ENCODE measurements at regions not wholly inside any gene's neighbourhood (a gene's known extent, or its start where the extent isn't known, plus 50 kb on each side); places are given as distances from the start of the nearest gene placed in this dataset.

DNA sequence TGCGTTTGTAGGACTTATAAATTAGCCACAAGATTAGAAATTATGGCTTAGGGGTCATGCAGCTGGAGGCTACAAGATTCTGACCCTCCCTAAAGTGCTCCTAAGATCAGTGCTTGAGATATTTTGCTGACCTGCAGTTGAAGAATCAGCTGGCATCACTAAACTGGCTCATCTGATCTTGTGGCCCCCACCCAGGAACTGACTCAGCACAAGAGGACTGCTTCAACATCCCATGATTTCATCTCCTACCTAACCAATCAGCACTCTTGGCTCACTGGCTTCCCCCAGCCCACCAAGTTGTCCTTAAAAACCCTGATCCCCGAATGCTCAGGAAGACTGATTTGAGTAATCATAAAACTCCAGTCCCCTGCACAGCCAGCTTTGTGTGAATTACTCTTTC is 86.4 kb upstream of the ERCC4 start:
- TF ChIP-seq, protein P1, sequence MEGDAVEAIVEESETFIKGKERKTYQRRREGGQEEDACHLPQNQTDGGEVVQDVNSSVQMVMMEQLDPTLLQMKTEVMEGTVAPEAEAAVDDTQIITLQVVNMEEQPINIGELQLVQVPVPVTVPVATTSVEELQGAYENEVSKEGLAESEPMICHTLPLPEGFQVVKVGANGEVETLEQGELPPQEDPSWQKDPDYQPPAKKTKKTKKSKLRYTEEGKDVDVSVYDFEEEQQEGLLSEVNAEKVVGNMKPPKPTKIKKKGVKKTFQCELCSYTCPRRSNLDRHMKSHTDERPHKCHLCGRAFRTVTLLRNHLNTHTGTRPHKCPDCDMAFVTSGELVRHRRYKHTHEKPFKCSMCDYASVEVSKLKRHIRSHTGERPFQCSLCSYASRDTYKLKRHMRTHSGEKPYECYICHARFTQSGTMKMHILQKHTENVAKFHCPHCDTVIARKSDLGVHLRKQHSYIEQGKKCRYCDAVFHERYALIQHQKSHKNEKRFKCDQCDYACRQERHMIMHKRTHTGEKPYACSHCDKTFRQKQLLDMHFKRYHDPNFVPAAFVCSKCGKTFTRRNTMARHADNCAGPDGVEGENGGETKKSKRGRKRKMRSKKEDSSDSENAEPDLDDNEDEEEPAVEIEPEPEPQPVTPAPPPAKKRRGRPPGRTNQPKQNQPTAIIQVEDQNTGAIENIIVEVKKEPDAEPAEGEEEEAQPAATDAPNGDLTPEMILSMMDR (conservative IDR thresholded peaks at IDR 0.05; ENCODE audit: low read depth), result no peak
- ChIA-PET POLR2A (ENCODE audit: low non-redundant PET) (no interaction called here), CTCF (no interaction called here)
- no peak for DNase-seq (ENCODE audit: low spot score)
- H3K27ac ChIP-seq, result no peak overlapping the region

DNA sequence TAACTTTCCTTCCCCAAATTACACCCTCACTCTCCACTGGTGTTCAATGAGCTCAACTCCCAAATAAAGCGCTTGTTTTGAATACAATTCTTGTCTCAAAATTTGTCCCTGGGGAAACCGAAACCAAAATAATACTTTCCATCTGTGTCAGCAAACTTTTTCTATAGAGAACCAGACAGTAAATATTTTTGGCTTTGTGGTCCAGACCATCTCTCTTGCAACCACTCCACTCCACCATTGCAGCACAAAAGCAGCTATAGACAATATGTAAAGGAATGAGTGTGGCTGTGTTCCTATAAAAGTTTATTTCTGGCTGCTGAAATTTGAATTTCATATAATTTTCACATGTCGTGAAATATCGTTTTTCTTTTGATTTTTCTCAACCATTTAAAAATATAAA is 84.6 kb upstream of the ERCC4 start:
- TF ChIP-seq, protein P1 (conservative IDR thresholded peaks at IDR 0.05; ENCODE audit: low read depth), result no peak
- ChIA-PET POLR2A (ENCODE audit: low non-redundant PET) (no interaction called here), CTCF (no interaction called here)
- H3K27ac ChIP-seq, result no peak overlapping the region
- DNase-seq (ENCODE audit: low spot score), result no peak

DNA sequence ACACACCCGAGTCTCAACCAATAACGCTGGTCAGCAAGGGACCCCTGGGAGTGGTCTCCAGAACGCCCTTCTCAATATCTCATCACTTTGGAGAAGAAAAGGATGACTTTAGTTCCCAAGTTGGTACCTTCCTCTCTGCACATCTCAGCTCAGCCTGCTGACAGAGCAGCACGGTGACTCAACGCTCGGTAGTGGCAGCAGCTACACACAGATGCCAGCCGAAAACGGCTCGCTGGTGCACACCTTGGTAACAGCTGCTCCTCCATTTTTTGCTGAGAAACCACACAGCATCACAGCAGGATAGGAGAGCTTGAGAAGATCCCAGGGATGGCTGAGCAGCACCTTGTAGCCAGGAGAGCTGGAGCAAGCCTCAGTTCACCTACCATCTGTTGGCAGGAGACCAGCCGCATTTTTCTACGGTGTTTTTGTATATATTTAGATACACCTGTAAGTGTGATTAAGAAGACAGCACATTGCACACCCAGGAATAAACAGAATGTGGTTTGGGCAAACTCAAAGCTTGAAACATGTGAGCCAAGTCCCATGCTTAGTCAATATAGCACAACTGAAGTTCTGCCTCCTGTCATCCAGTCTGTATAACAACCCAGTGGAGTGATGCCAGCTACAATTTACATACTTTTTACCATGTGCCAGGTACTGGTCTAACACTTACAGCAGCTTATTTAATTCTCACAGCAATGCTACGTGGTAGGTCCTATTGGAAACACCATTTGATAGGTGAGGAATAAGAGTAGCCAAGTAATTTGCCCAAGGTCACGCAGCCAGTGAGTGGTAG is 83.8 kb upstream of the ERCC4 start:
- no peak for DNase-seq (ENCODE audit: low spot score)
- H3K27ac ChIP-seq, result no peak overlapping the region
- TF ChIP-seq, protein P1 (conservative IDR thresholded peaks at IDR 0.05; ENCODE audit: low read depth), result no peak
- ChIA-PET POLR2A (ENCODE audit: low non-redundant PET) (no interaction called here), CTCF (no interaction called here)

DNA sequence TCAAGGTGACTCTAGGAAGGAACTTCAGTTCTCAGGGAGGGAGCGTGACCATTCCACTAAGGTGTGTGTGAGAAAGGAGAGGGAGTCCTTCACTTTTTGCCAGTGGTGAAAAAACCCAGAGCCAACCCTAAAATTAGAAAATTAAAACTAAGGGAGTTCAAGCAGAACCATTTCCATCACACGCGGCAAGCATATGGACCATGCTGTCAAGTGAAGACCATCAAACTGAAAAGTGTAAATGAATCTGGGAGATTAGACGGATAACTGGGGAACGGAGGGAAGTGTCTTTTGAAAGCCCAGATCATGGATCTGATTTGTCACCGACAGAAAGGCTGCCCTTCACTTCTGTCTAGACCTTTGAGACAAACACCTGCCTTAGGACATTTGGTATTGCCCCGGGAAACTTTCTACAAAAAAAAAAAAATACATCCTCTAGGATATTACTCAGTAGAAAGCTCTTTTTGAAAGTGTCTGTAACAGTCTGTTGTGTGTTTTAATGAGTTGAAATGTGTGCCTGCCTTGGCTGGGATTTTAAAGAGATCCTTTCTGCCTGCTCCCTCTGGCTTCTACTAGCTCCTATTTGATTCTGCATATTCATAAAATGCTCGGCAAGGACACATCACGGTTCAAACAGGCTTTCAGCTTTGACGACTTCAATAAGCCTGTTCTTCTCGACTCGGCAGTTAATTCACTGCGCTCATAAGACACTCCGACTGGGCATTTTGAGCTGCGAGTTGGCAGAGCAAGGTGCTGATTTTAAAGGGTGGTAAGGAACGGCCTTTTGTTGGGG is 81.4 kb upstream of the ERCC4 start:
- TF ChIP-seq, protein P1 (conservative IDR thresholded peaks at IDR 0.05; ENCODE audit: low read depth), result no peak
- H3K27ac ChIP-seq, result no peak overlapping the region
- DNase-seq (ENCODE audit: low spot score), result no peak
- ChIA-PET POLR2A (ENCODE audit: low non-redundant PET) (no interaction called here), CTCF (no interaction called here)

DNA sequence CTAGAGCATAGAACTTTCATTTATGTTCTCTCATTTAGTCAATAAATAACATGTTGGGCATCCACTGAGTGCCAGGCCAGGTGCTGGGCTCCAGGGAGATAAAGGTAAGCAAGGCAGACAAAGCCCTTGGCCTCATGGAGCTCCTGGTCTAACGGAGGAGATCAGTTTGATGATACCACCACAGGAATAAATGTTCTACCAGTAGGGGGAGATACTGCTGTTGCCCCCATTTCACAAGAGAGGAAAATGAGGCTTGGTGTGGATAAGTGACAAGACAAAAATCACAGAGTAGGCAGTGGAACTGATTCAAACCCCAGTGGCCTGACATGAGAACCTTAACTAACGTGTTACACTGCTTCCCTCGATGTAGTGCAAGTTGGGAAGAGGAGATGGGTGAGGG is 80.4 kb upstream of the ERCC4 start:
- no peak overlapping the region for H3K27ac ChIP-seq
- DNase-seq (ENCODE audit: low spot score), result no peak
- POLR2A ChIA-PET (ENCODE audit: low non-redundant PET), result no interaction called here
- CTCF ChIA-PET, result no interaction called here
- TF ChIP-seq, protein P1 (conservative IDR thresholded peaks at IDR 0.05; ENCODE audit: low read depth), result no peak

DNA sequence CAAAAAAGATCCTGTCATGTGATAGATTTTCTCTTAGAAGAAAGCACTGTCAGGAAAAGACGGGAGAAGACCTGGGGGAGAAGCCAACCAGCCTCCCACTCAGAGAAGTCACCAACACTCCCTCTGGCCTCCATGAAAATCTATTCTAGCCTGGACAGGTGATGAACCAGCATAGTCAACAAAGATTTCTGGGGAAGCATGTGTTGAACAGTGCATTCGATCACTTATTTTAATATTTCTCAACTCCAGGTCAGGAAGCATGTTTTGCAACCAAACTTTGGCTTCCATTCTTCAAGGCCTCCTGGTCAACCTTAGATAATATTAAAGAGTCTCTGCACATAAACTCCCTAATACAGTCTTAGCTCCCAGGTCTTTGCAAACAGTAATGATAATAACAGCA is 74.7 kb upstream of the ERCC4 start:
- H3K27ac ChIP-seq, result no peak overlapping the region
- POLR2A ChIA-PET (ENCODE audit: low non-redundant PET), result no interaction called here
- TF ChIP-seq, protein P1 (conservative IDR thresholded peaks at IDR 0.05; ENCODE audit: low read depth), result no peak
- CTCF ChIA-PET, result interaction anchor here (0.7 kb wide), 1 partner anchor 370 kb away, joined by 3 read pairs; no protein-coding TSS in a partner anchor
- no peak for DNase-seq (ENCODE audit: low spot score)
